NT2/D1 (cell line): ENCODE measurements at regions not wholly inside any gene's neighbourhood (a gene's known extent, or its start where the extent isn't known, plus 50 kb on each side); places are given as distances from the start of the nearest gene placed in this dataset.

Source experiments
- DNase-seq: peaks from one replicate; pipeline ENCODE4 v3.0.0-alpha.2; 2011; ENCODE audit warnings: low read depth, low spot score
- H3K27me3 ChIP-seq: 2 replicates; pipeline ENCODE4 v1.6.0; 2011; ENCODE audit warnings: mild to moderate bottlenecking; ENCODE audit not compliant: insufficient read length, insufficient read depth
- H3K36me3 ChIP-seq: 2 replicates; pipeline ENCODE4 v1.6.1; 2011; ENCODE audit warnings: mild to moderate bottlenecking, low read length, mixed read lengths; ENCODE audit not compliant: insufficient read depth, insufficient read length
- H3K4me1 ChIP-seq: 2 replicates; pipeline ENCODE4 v1.5.1; 2011; ENCODE audit not compliant: insufficient read depth, insufficient read length
- H3K4me3 ChIP-seq: 2 replicates; pipeline ENCODE4 v1.5.1; 2011; ENCODE audit warnings: low read depth; ENCODE audit not compliant: insufficient read length
- H3K9ac ChIP-seq: 2 replicates; pipeline ENCODE4 v1.6.0; 2011; ENCODE audit warnings: low read depth; ENCODE audit not compliant: insufficient read length
- H3K9me3 ChIP-seq: 2 replicates; pipeline ENCODE4 v1.5.1; 2011; ENCODE audit warnings: mild to moderate bottlenecking, low read length; ENCODE audit not compliant: insufficient read depth
- SUZ12 ChIP-seq: IDR thresholded peaks from 2 replicates; pipeline ENCODE4 v1.6.1; 2011; ENCODE audit not compliant: insufficient read length, insufficient read depth; ENCODE audit errors: extremely low read depth
- YY1 ChIP-seq: IDR thresholded peaks from 2 replicates; pipeline ENCODE4 v1.6.1; 2011; ENCODE audit not compliant: insufficient read length, insufficient read depth
- ZNF274 ChIP-seq: IDR thresholded peaks from 2 replicates; pipeline ENCODE4 v1.6.1; 2011; ENCODE audit warnings: mild to moderate bottlenecking, low read depth, low read length

DNA sequence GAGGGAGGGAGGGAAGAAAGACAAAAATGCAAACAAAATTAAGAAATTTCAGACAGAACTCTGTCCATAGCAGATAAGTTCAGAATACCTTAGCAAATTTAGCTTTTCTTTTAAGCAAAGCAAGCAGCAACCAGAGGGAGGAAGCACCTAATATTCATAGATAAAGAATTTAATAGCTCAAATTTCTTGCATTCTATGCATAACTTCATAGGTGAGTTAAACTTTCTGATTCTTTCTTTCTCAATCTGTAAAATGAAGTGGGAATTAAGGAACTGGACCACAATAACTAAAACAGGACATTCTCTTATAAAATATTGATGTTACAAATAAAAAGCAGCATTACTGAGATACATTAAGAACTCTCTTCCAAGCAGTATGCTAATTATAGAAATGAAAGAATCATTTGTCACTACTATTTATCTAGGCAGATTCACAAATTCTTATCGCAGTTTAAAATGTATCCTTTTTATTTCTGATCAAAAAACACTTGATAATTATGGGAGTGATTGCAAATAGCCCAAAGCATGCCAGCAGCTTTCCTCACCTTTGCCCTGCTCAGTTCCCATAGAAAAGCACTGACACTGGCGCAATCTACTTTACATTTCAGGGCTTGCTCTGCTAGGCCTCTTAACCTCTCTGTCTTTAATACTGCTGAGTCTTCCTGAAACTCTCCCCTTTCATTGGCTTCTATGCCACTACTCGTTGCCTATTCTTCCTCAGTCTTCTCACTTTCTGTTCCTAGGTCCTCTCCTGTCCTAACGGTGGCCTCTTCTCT is 341.8 kb downstream of the PIK3R1 start:
- H3K4me3 ChIP-seq: no peak overlapping the region
- H3K36me3 ChIP-seq: no peaks in the 10 kb centered on the region
- no peaks in the 10 kb centered on the region for H3K4me1 ChIP-seq

DNA sequence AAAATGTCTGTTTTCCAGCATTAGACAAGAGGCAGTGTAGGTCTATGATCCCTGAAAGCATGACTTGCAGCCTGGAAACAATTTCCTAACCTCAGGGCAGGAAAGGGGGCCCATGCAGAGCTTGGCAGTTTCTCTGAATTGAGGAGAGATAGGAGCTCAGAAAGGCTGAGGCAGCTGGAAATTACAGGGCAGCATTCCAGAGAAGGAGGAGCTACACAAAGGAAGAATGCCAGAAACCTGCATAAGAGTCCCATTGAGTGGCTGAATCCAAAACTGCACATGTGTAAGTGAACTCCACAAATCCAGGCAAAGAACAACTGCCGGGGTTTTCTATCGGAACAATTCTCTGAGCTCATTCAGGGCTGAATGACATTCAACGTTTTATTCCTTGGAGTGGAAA is 346.8 kb downstream of the PIK3R1 start:
- H3K36me3 ChIP-seq: no peaks in the 10 kb centered on the region
- no peaks in the 10 kb centered on the region for H3K4me1 ChIP-seq
- H3K27me3 ChIP-seq: no peaks in the 10 kb centered on the region
- no peak for TF ChIP-seq SUZ12
- TF ChIP-seq ZNF274: no peak
- no peak for TF ChIP-seq YY1
- no peak for DNase-seq
- no peak overlapping the region for H3K9ac ChIP-seq
- no peaks in the 10 kb centered on the region; the same call in 1 of the 2 replicates for H3K9me3 ChIP-seq
- H3K4me3 ChIP-seq: no peak overlapping the region

More for the DNA sequence above, 341.8 kb downstream of the PIK3R1 start:
- TF ChIP-seq SUZ12 (no peak), ZNF274 (no peak), YY1 (no peak)
- H3K27me3 ChIP-seq: no peaks in the 10 kb centered on the region
- no peak overlapping the region for H3K9ac ChIP-seq
- no peak for DNase-seq
- H3K9me3 ChIP-seq: no peaks in the 10 kb centered on the region; the same call in 1 of the 2 replicates

DNA sequence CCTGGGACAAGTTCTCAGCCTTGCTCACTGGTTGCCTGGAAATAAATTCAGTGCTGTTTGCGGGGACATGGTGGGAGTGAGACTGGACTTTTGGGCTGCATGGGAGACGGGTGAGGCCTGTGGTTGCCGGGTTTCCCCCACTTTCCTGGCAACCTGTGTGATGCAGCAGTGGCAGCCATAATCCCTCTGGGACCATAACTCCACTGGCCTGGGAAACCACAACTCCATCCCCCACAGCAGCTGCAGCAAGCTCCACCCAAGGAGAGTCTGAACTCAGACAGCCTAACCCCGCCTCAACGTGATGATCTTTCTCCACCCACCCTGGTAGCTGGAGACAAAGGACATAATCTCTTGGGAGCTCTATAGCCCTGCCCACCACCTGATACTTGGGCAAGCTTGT is 349.9 kb downstream of the PIK3R1 start:
- Histone ChIP-seq H3K27me3 (no peaks in the 10 kb centered on the region), H3K36me3 (no peaks in the 10 kb centered on the region), H3K4me3 (no peak overlapping the region), H3K4me1 (no peaks in the 10 kb centered on the region), H3K9me3 (no peaks in the 10 kb centered on the region), H3K9ac (no peak overlapping the region)
- no peak for TF ChIP-seq YY1
- no peak for TF ChIP-seq SUZ12
- TF ChIP-seq ZNF274: no peak
- DNase-seq: no peak

DNA sequence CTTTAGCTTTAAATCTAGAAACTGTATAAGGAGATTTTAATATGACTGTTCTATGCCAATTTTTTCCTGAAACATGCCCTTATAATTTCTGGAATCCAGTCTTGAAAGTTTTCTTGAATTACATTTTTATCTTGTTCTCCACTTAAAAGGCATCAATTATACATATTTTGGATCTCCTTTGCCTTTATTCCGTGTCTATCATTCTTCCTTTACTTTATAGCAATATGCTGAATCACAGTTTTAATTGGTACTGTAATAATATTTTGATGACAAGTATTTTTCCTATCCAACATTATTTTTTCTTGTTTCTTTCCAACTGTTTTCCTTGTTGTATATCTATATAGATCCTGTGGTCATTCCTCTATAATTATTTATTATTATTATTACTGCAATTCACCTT is 361.2 kb downstream of the PIK3R1 start:
- Histone ChIP-seq H3K4me3 (no peak overlapping the region), H3K4me1 (no peaks in the 10 kb centered on the region), H3K9ac (no peak overlapping the region), H3K27me3 (no peaks in the 10 kb centered on the region), H3K36me3 (no peaks in the 10 kb centered on the region), H3K9me3 (0 out of 2 replicates have a peak, but pooled peaks cover 11% of the 10 kb centered on the region)
- DNase-seq: no peak
- TF ChIP-seq ZNF274 (no peak), YY1 (no peak), SUZ12 (no peak)

DNA sequence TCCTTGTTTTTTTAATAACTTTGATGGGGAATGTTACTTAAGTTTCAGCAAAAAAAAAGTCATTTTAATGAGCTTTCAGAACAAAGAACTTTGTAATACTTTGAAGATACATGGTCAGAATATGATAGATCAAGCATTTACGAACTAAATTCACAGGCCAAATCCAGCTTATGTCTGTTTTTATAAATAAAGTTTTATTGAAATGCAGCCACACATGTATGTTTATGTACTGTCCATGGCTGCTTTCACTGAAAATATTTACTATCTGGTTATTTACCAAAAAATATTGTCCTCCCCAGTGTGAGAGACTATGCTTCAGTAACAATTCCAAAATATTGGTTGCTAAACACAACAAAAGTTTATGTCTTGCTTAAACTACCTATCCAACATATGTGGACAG is 366.7 kb downstream of the PIK3R1 start:
- DNase-seq: no peak
- TF ChIP-seq SUZ12 (no peak), ZNF274 (no peak), YY1 (no peak)
- Histone ChIP-seq H3K36me3 (no peaks in the 10 kb centered on the region), H3K9ac (no peak overlapping the region), H3K4me3 (no peak overlapping the region), H3K4me1 (no peaks in the 10 kb centered on the region), H3K9me3 (0 out of 2 replicates have a peak, but pooled peaks cover 7% of the 10 kb centered on the region), H3K27me3 (no peaks in the 10 kb centered on the region)

DNA sequence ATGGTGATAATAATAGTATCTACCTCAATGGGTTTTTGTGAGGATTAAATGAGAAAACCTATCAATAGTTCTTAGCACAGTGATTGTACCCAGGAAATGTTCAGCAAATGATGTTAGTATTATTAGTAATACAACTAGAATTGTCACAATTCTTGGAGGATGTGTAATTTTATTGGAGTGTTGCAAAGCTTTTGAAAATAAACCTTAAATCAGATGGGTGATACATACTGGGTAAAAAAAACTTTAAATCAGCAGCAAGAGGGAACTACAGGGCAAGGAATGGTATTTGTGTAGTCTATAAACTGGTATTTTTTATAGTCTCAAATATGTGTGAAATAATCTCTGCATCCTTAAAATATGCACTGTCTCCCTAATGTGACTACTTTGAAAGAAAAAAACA is 371.6 kb downstream of the PIK3R1 start:
- no peak for DNase-seq
- no peak for TF ChIP-seq ZNF274
- no peak for TF ChIP-seq SUZ12
- TF ChIP-seq YY1: no peak
- Histone ChIP-seq H3K27me3 (no peaks in the 10 kb centered on the region), H3K4me1 (no peaks in the 10 kb centered on the region), H3K9ac (no peak overlapping the region), H3K4me3 (no peak overlapping the region), H3K9me3 (no peaks in the 10 kb centered on the region), H3K36me3 (no peaks in the 10 kb centered on the region)

DNA sequence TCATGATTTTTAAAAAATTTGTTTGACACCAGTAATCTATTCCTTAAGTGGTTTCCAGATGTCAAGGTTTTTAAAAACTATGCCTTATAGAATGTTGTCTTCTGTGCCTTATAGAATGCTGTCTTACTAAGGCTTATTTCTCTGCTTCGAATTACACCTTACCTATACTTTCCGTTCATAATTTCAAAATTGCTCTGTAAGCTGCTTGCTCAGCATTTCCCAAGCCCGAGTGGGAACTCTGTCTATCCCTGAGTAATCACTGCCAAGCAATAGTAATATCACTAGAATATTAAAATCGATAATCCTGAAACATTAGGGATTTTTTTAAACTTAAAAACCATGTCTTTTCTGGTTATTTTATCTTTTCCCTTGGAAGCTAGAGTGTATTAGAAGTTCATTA is 376.3 kb downstream of the PIK3R1 start:
- Histone ChIP-seq H3K9me3 (peaks cover 5% of the 10 kb centered on the region; the same call in 1 of the 2 replicates), H3K36me3 (no peaks in the 10 kb centered on the region), H3K4me3 (no peak overlapping the region), H3K4me1 (no peaks in the 10 kb centered on the region), H3K27me3 (no peaks in the 10 kb centered on the region), H3K9ac (no peak overlapping the region)
- TF ChIP-seq ZNF274: no peak
- TF ChIP-seq YY1: no peak
- no peak for TF ChIP-seq SUZ12
- no peak for DNase-seq
